ENCODE measurements at regions not wholly inside any gene's neighbourhood (a gene's known extent, or its start where the extent isn't known, plus 50 kb on each side); places are given as distances from the start of the nearest gene placed in this dataset.

DNA sequence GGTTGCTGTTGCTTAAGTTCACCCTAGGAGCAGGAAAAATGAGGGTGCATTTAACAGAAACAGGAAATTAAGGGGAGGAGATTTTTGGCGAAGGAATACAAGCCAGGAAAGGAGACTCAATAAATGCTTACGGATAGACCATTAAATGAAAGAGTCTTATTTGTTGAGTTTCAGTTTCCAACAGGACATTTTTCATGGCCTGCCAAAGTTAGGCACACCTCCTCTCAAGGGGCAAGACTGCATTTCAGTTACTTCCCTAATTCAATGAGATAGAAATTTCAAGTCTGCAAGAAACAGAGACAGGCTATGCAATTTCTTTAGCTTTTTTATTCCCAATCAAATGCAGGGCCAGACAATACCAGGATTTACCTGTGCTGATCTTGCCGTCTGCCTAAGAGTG lies 394.7 kb upstream of the KLHL29 start:
- TF ChIP-seq TAF1 (IDR thresholded peaks at IDR 0.05; ENCODE audit: low read depth, low read length): no peak
- TF ChIP-seq POLR2A (IDR thresholded peaks at IDR 0.05; ENCODE audit: low read depth, low read length): no peak
